Heart left ventricle (tissue), 13 donors: ENCODE measurements at regions not wholly inside any gene's neighbourhood (a gene's known extent, or its start where the extent isn't known, plus 50 kb on each side); places are given as distances from the start of the nearest gene placed in this dataset.

ENCODE experiments used
- CTCF ChIP-seq, 12 donors: fragments of 200-600 bp; sonication (generic) in 4 of 12; IDR thresholded peaks; one replicate each; pipeline versions ENCODE4 v1.5.0 to v1.8.0; 2018 to 2022; ENCODE audit warnings: antibody characterized with exemption in 12 of 12, mild to moderate bottlenecking in 5 of 12
- POLR2A ChIP-seq, 2 donors: fragments of 450-650 bp; IDR thresholded peaks; one replicate each; pipeline ENCODE4 v1.6.1; 2017; ENCODE audit warnings: antibody characterized with exemption in 2 of 2, mild to moderate bottlenecking in 2 of 2, moderate library complexity in 2 of 2
- donor health status: ischemic (EF 13 %, LVEDD 7.1; RV severe dilation, severe dysfunction).
- donor health status: DM: no; HTN: yes; CAD: no.
- donor health status: DM: no; HTN: no; CAD: no.
- donor health status: ischemic (EF 25% LVEDD 6.9; RV normal size, moderate dysfunction).
- donor health status: ischemic (EF 25% LVEDD 5.7; RV mildly dilated, moderate dysfunction).
- donor health status: ischemic (EF 35%, LVEDD 5.7; RV mildly dilated, moderate dysfunction).
- donor health status: nonischemic (EF 11% LVEDD 7.7; RV severe dilation, severe dysfunction).
- donor health status: DM: yes; HTN: yes; CAD: no.
- donor health status: PGD.
- donor health status: ischemic (EF 29% LVEDD 5.4; RV normal size, mild dysfunction).
- donor health status: nonischemic (EF 23%, LVEDD 6.1; RV moderate dilation, normal function).

GRCh38 chr5:158022393-158022792 is 163.4 kb upstream of the CLINT1 start:
- no peak for TF ChIP-seq CTCF (IDR thresholded peaks at IDR 0.05)
- TF ChIP-seq POLR2A (IDR thresholded peaks at IDR 0.05): no peak
